H1 (cell line): ENCODE measurements at regions not wholly inside any gene's neighbourhood (a gene's known extent, or its start where the extent isn't known, plus 50 kb on each side); places are given as distances from the start of the nearest gene placed in this dataset.

Experiments
- CTCF ChIA-PET: fragments of 300-600 bp; sonication (Branson Sonifier 250); formaldehyde crosslinking; loops from one replicate; lab custom pipeline; 2021; ENCODE audit not compliant: partially characterized antibody; lab: Charles Lee
- POLR2A ChIA-PET: fragments of 300-600 bp; sonication (Branson Sonifier 250); formaldehyde crosslinking; loops from one replicate; lab custom pipeline; 2021; ENCODE audit warnings: inconsistent platforms; ENCODE audit not compliant: partially characterized antibody; lab: Charles Lee
- DNase-seq, 2 experiments: peaks; one replicate each; pipeline versions ENCODE4 v3.0.0 to v3.0.0-alpha.2; 2010 to 2022; ENCODE audit warnings: low spot score in 2 of 2, low read depth in 1 of 2, mixed read lengths in 1 of 2
- FAIRE-seq: peaks from 2 replicates; lab custom pipeline; 2011; peaks lifted over from hg19 to GRCh38; lab: Jason Lieb, UNC
- H2AFZ ChIP-seq: 2 replicates; pipeline ENCODE4 v1.8.1; 2012; ENCODE audit warnings: low read length, inconsistent platforms
- H2AK5ac ChIP-seq: 2 replicates; pipeline ENCODE4 v1.6.1; 2013; ENCODE audit warnings: low read depth, low read length
- H2BK120ac ChIP-seq: replicated peaks from 2 replicates; pipeline ENCODE3; 2013; ENCODE audit warnings: low read depth, low read length, inconsistent platforms
- H2BK12ac ChIP-seq: 2 replicates; pipeline ENCODE4 v1.6.1; 2013; ENCODE audit warnings: low read depth, low read length
- H2BK15ac ChIP-seq: 2 replicates; pipeline ENCODE4 v1.6.1; 2013; ENCODE audit warnings: low read length
- H2BK20ac ChIP-seq: 2 replicates; pipeline ENCODE4 v1.6.1; 2013; ENCODE audit warnings: low read length
- H2BK5ac ChIP-seq: 2 replicates; pipeline ENCODE4 v1.6.1; 2013; ENCODE audit warnings: low read depth, low read length
- H3K14ac ChIP-seq: 2 replicates; pipeline ENCODE4 v1.6.1; 2013; ENCODE audit warnings: inconsistent platforms; ENCODE audit not compliant: insufficient read length
- H3K18ac ChIP-seq: 2 replicates; pipeline ENCODE4 v1.6.1; 2013; ENCODE audit warnings: low read length; ENCODE audit errors: extremely low read depth
- H3K23ac ChIP-seq: 2 replicates; pipeline ENCODE4 v1.6.1; 2013; ENCODE audit warnings: inconsistent platforms; ENCODE audit not compliant: insufficient read length
- H3K23me2 ChIP-seq: 2 replicates; pipeline ENCODE4 v1.6.1; 2013; ENCODE audit warnings: low read depth, low read length
- H3K27ac ChIP-seq: 2 replicates; pipeline ENCODE4 v1.6.1; 2011; ENCODE audit warnings: low read depth, low read length, inconsistent platforms
- H3K27me3 ChIP-seq, 4 experiments: replicated peaks in 1 of 4; 1 replicate in 1 of 4; 2 replicates in 3 of 4; pipeline versions ENCODE4 v1.6.1 to v1.8.1; 2011 to 2013; ENCODE audit warnings: low read length in 3 of 4, mild to moderate bottlenecking in 3 of 4, inconsistent platforms in 2 of 4, mixed read lengths in 2 of 4, moderate library complexity in 1 of 4; ENCODE audit not compliant: control insufficient read depth in 3 of 4, insufficient read depth in 3 of 4; ENCODE audit errors: extremely low read depth in 1 of 4
- H3K36me3 ChIP-seq, 4 experiments: 2 replicates each; pipeline versions ENCODE4 v1.6.1 to v1.8.1; 2011 to 2013; ENCODE audit warnings: mild to moderate bottlenecking in 4 of 4, low read length in 3 of 4, moderate library complexity in 2 of 4, control low read depth in 1 of 4, inconsistent platforms in 1 of 4; ENCODE audit not compliant: insufficient read depth in 4 of 4, control insufficient read depth in 2 of 4
- H3K4ac ChIP-seq: replicated peaks from 2 replicates; pipeline ENCODE3; 2013; ENCODE audit warnings: low read length, low read depth, mixed read lengths, inconsistent platforms; ENCODE audit not compliant: insufficient read length
- H3K4me1 ChIP-seq, 4 experiments: replicated peaks in 1 of 4; 1 replicate in 1 of 4; 2 replicates in 3 of 4; pipeline versions ENCODE4 v1.6.1 to v1.8.1; 2011 to 2013; ENCODE audit warnings: low read length in 3 of 4, inconsistent platforms in 2 of 4, mixed read lengths in 1 of 4; ENCODE audit not compliant: insufficient read depth in 4 of 4, control insufficient read depth in 3 of 4
- H3K4me2 ChIP-seq, 2 experiments: 2 replicates each; pipeline versions ENCODE4 v1.6.1 to v1.8.1; 2011 to 2013; ENCODE audit warnings: low read depth in 2 of 2, low read length in 2 of 2, control low read depth in 1 of 2, inconsistent platforms in 1 of 2, mild to moderate bottlenecking in 1 of 2; ENCODE audit not compliant: insufficient read depth in 1 of 2
- H3K4me3 ChIP-seq, 4 experiments: fragments of 200-600, 300-600 bp in 1 of 4; sonication (generic), shearing (Covaris generic), sonication (Bioruptor Twin) in 1 of 4; 2 replicates each; pipeline versions ENCODE4 v1.5.1 to v1.8.1; 2011 to 2016; ENCODE audit warnings: low read length in 4 of 4, low read depth in 3 of 4, control low read depth in 2 of 4, inconsistent platforms in 2 of 4, mild to moderate bottlenecking in 2 of 4, mixed read lengths in 1 of 4, moderate library complexity in 1 of 4; ENCODE audit not compliant: insufficient read depth in 2 of 4; ENCODE audit errors: extremely low read depth in 1 of 4
- H3K56ac ChIP-seq: replicated peaks from 2 replicates; pipeline ENCODE3; 2013; ENCODE audit warnings: low read depth, mild to moderate bottlenecking, mixed read lengths, low read length, inconsistent platforms; ENCODE audit not compliant: insufficient read length
- H3K79me1 ChIP-seq: 2 replicates; pipeline ENCODE4 v1.6.1; 2013; ENCODE audit warnings: low read depth, low read length, control low read depth
- H3K79me2 ChIP-seq, 2 experiments: 2 replicates each; pipeline versions ENCODE4 v1.6.1 to v1.8.1; 2012 to 2013; ENCODE audit warnings: low read length in 2 of 2, mild to moderate bottlenecking in 2 of 2, inconsistent platforms in 1 of 2; ENCODE audit not compliant: insufficient read depth in 2 of 2, control insufficient read depth in 1 of 2
- H3K9ac ChIP-seq, 4 experiments: replicated peaks in 1 of 4; 1 replicate in 1 of 4; 2 replicates in 3 of 4; pipeline versions ENCODE4 v1.6.1 to v1.8.1; 2011 to 2013; ENCODE audit warnings: low read depth in 3 of 4, low read length in 3 of 4, control low read depth in 2 of 4, mild to moderate bottlenecking in 2 of 4, moderate library complexity in 2 of 4, inconsistent platforms in 1 of 4; ENCODE audit errors: extremely low read depth in 1 of 4
- H3K9me3 ChIP-seq, 2 experiments: 2 replicates each; pipeline versions ENCODE4 v1.6.1 to v1.8.1; 2012 to 2013; ENCODE audit warnings: mild to moderate bottlenecking in 2 of 2, moderate library complexity in 2 of 2, control low read depth in 1 of 2, inconsistent platforms in 1 of 2, low read depth in 1 of 2, low read length in 1 of 2, mixed read lengths in 1 of 2; ENCODE audit not compliant: insufficient read depth in 2 of 2
- H4K20me1 ChIP-seq, 2 experiments: replicated peaks in 1 of 2; 2 replicates each; pipeline versions ENCODE3 to v1.8.1; 2011 to 2013; ENCODE audit warnings: inconsistent platforms in 2 of 2, low read length in 2 of 2, mild to moderate bottlenecking in 1 of 2; ENCODE audit not compliant: insufficient read depth in 2 of 2, control insufficient read depth in 1 of 2
- H4K5ac ChIP-seq: 2 replicates; pipeline ENCODE4 v1.6.1; 2013; ENCODE audit warnings: low read length, low read depth, mixed read lengths, inconsistent platforms; ENCODE audit not compliant: insufficient read length
- H4K8ac ChIP-seq: 2 replicates; pipeline ENCODE4 v1.8.0; 2013; ENCODE audit warnings: mild to moderate bottlenecking, moderate library complexity, low read length, inconsistent platforms; ENCODE audit not compliant: insufficient read depth; ENCODE audit errors: extremely low read depth
- H4K91ac ChIP-seq: replicated peaks from 2 replicates; pipeline ENCODE3; 2013; ENCODE audit warnings: low read length, mixed read lengths, inconsistent platforms; ENCODE audit not compliant: insufficient read length
- BACH1 ChIP-seq: IDR thresholded peaks from 2 replicates; pipeline ENCODE4 v1.6.1; 2012; ENCODE audit warnings: low read length, improper control_type of control experiment
- TCF12 ChIP-seq: IDR thresholded peaks from 2 replicates; pipeline ENCODE4 v1.6.1; 2011; ENCODE audit warnings: low read depth, mild to moderate bottlenecking, low read length
- WGBS, 2 experiments: shearing (Covaris generic) in 1 of 2; methylation state at CpG; one replicate each; pipeline versions ENCODE4 v1.1.6 to v1.1.7; 2013 to 2015; ENCODE audit warnings: low lambda C conversion rate in 2 of 2, mixed read lengths in 2 of 2, inconsistent platforms in 1 of 2, low coverage in 1 of 2, missing lambda C conversion rate in 1 of 2; ENCODE audit not compliant: insufficient replicate concordance in 2 of 2, insufficient coverage in 1 of 2, insufficient read length in 1 of 2; ENCODE audit errors: extremely low coverage in 1 of 2, missing lambda C conversion rate in 1 of 2; 5-methylcytosine and 5-hydroxymethylcytosine counted together

DNA sequence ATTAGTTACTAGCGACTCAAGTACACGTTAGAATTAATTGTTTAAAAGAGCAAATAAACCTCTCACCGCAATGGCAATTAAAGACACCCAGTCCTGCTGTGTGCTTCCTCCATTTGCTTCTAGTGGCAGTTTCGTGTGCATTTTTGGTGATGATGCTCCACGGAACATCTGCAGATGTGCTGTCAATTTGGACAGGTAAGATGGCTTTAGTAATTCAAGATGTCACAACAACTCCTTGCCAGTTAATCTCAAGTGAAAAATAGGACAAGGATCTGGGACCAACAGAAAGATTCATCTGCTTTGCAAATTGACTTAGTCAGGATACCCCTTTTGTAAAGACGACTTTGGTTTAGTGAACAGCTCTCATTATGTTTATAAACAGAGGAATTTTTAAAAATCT lies 320.9 kb downstream of the GABRB3 start:
- Histone ChIP-seq H3K4me3 (no peak overlapping the region), H3K23me2 (no peaks in the 10 kb centered on the region), H3K4me1 (no peaks in the 10 kb centered on the region), H2BK20ac (no peak overlapping the region), H3K23ac (no peak overlapping the region), H2AFZ (no peak overlapping the region), H3K4ac (no peak overlapping the region), H4K91ac (no peak overlapping the region), H2BK120ac (no peak overlapping the region), H3K79me1 (no peaks in the 10 kb centered on the region), H2BK5ac (no peak overlapping the region), H3K36me3 (no peaks in the 10 kb centered on the region), H3K27me3 (no peaks in the 10 kb centered on the region), H2AK5ac (no peak overlapping the region), H4K5ac (no peak overlapping the region), H3K14ac (no peak overlapping the region), H3K4me2 (no peak overlapping the region), H3K9me3 (peaks cover 1 to 2% of the 10 kb centered on the region in 2 experiments; a peak in 2 of 4 replicates), H3K56ac (no peak overlapping the region), H4K20me1 (no peaks in the 10 kb centered on the region), H4K8ac (no peak overlapping the region), H2BK12ac (no peak overlapping the region), H2BK15ac (no peak overlapping the region), H3K79me2 (no peaks in the 10 kb centered on the region), H3K18ac (no peak overlapping the region), H3K27ac (no peak overlapping the region), H3K9ac (no peak overlapping the region; a peak in 1 of 7 replicates)
- WGBS, 2 experiments, result 87% methylated on average over 6 of the region's 6 CpGs; no CpG with 5 or more reads in 1 of the 2 experiments
- ChIA-PET CTCF (interaction anchor here (0.7 to 1.1 kb wide), 2 partner anchors 13 to 240 kb away, joined by 3 to 4 read pairs; no protein-coding TSS in a partner anchor), POLR2A (no interaction called here)
- no peak for DNase-seq
- no peak for FAIRE-seq
- no peak for TF ChIP-seq TCF12
- no peak for TF ChIP-seq BACH1
